ENCODE measurements at regions not wholly inside any gene's neighbourhood (a gene's known extent, or its start where the extent isn't known, plus 50 kb on each side); places are given as distances from the start of the nearest gene placed in this dataset.

DNA sequence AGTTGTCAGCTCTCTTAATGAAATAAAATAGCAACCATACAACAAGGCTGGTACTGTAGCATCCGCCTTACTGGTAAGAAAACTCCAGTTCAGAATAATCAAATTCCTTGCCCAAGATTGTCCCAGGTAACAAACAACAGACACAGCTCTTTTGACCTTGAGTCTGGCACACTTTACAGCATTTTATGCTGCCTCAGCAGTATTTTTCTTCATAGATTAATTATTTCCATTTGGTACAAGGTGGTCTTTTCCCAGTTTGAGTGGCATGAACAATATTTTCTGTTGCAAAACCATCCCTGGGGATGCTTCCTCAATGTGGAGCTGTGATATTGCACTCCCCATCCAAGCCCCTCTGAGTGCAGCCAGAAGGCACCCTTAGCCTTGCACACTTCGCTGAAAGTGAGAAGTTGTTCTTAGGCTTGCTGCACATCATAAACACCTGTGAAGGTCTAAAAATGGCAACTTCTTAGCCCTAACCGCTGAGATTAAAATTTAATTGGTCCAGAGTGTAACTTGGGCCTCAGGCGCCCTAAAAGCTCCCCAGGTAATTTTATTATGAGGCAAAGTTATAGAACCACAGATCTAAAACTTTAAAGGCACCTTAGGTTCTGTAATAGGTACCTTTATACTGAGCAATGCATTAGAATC, 523.3 kb downstream of the CMPK2 start:
- DNase-seq: no peak
- H3K4me1 ChIP-seq: no peaks in the 10 kb centered on the region
- intact Hi-C loops (cut with DNase I; ENCODE audit: low total_unique reads): no loop called here
- H3K27me3 ChIP-seq: no peaks in the 10 kb centered on the region
- no peaks in the 10 kb centered on the region for H3K9me3 ChIP-seq
- H3K4me3 ChIP-seq: no peak overlapping the region
- no peaks in the 10 kb centered on the region for H3K36me3 ChIP-seq
- H3K27ac ChIP-seq: no peak overlapping the region
- 88 to 92% (median 89%) methylated on average over 4 of the region's 4 CpGs for WGBS, 5 donors
- TF ChIP-seq EP300 (IDR thresholded peaks at IDR 0.05) (no peak), POLR2AphosphoS5 (IDR thresholded peaks at IDR 0.05) (no peak), POLR2A (IDR thresholded peaks at IDR 0.05) (no peak)
- TF ChIP-seq, protein P1, sequence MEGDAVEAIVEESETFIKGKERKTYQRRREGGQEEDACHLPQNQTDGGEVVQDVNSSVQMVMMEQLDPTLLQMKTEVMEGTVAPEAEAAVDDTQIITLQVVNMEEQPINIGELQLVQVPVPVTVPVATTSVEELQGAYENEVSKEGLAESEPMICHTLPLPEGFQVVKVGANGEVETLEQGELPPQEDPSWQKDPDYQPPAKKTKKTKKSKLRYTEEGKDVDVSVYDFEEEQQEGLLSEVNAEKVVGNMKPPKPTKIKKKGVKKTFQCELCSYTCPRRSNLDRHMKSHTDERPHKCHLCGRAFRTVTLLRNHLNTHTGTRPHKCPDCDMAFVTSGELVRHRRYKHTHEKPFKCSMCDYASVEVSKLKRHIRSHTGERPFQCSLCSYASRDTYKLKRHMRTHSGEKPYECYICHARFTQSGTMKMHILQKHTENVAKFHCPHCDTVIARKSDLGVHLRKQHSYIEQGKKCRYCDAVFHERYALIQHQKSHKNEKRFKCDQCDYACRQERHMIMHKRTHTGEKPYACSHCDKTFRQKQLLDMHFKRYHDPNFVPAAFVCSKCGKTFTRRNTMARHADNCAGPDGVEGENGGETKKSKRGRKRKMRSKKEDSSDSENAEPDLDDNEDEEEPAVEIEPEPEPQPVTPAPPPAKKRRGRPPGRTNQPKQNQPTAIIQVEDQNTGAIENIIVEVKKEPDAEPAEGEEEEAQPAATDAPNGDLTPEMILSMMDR (IDR thresholded peaks at IDR 0.05): no peak

DNA sequence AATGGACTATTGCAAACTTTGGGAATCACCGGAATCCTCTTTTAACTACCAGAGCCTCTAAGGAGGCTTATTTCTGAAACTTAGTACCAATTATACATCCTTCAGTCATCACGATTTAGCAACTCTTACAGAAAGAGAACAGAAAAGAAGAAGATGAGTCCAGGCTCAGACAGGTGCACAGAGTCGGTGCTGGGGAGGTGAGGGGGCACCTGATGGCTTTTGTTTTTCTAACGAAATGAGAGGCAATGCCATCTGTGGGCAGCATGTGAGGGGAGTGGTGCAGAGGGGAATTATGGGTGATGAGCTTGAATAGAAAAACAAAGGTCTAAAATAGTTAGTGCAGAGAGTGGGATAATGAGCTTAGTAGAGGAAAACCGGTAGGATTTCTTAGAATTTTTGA, 522.6 kb downstream of the CMPK2 start:
- H3K4me1 ChIP-seq: no peaks in the 10 kb centered on the region
- H3K36me3 ChIP-seq: no peaks in the 10 kb centered on the region
- intact Hi-C loops (cut with DNase I; ENCODE audit: low total_unique reads): no loop called here
- no peak overlapping the region for H3K27ac ChIP-seq
- no peaks in the 10 kb centered on the region for H3K9me3 ChIP-seq
- no peak for DNase-seq
- no peak overlapping the region for H3K4me3 ChIP-seq
- TF ChIP-seq POLR2A (IDR thresholded peaks at IDR 0.05) (no peak), EP300 (IDR thresholded peaks at IDR 0.05) (no peak)
- TF ChIP-seq, protein P1 (IDR thresholded peaks at IDR 0.05): no peak
- no peaks in the 10 kb centered on the region for H3K27me3 ChIP-seq
- WGBS, 5 donors: 85 to 92% (median 88%) methylated on average over 5 of the region's 5 CpGs

DNA sequence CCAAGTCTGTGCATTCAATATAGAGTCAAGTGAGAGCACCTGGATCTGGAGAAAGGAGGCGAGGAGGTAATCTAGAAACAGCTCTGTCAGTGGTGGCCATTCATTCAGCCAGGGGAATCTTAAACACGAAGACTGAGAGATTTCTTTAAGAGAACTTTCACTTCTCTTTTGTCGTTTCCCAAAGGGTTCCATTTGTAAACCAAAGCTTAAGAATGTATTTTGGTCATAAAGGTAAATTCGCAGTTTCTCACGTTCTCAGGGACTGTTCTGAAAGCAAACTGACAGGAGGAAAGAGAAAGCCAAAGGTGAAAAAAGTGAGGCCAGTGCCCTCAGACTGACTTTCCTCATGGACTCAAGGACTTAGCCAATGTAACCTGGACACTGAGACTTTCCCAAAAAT, 513.5 kb downstream of the CMPK2 start:
- Histone ChIP-seq H3K36me3 (no peaks in the 10 kb centered on the region), H3K27me3 (no peaks in the 10 kb centered on the region), H3K27ac (no peak overlapping the region), H3K4me1 (no peaks in the 10 kb centered on the region), H3K9me3 (no peaks in the 10 kb centered on the region), H3K4me3 (no peak overlapping the region)
- intact Hi-C loops (cut with DNase I; ENCODE audit: low total_unique reads): loop anchor here (10.0 kb wide), 1 partner anchor 423 kb away; no protein-coding TSS in a partner anchor
- WGBS, 5 donors: 66 to 89% (median 69%) methylated on average over 5 of the region's 5 CpGs
- TF ChIP-seq POLR2A (IDR thresholded peaks at IDR 0.05): no peak
- TF ChIP-seq, protein P1 (IDR thresholded peaks at IDR 0.05): no peak
- TF ChIP-seq EP300 (IDR thresholded peaks at IDR 0.05): no peak
- TF ChIP-seq POLR2AphosphoS5 (IDR thresholded peaks at IDR 0.05): no peak
- DNase-seq: no peak

DNA sequence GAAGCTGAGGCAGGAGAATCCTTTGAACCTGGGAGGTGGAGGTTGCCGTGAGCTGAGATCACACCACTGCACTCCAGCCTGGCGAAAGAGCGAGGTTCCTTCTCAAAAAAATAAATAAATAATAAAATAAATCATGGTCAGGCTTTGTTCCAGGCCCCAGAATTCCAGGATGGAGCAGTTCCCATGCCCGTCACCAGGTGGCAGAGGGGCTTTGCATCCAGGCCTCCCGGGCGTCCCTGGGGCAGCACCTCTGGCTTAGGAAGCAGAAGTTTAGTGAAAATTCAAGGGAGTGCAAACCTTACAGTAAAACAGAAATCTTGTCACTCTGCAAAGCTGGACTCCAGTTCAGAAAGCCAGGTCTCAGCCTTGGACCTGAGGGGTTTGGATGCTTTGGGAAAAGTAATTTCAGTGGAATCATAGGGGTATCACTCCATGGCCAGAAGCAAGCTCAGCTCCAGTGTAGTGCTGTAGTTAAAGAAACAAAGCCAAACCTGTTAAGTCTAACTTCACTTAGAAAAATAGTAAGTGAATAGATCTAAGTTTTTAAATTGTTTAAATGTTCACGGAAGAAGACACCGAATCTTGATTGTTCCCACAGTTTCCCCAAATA, 512.7 kb downstream of the CMPK2 start:
- H3K4me1 ChIP-seq: no peaks in the 10 kb centered on the region
- H3K27ac ChIP-seq: no peak overlapping the region
- no peaks in the 10 kb centered on the region for H3K27me3 ChIP-seq
- TF ChIP-seq, protein P1 (IDR thresholded peaks at IDR 0.05): peak in 5 of 7 experiments; percentile 47 to 69 (median 63)
- TF ChIP-seq POLR2AphosphoS5 (IDR thresholded peaks at IDR 0.05) (no peak), EP300 (IDR thresholded peaks at IDR 0.05) (no peak), POLR2A (IDR thresholded peaks at IDR 0.05) (no peak)
- no peaks in the 10 kb centered on the region for H3K36me3 ChIP-seq
- intact Hi-C loops (cut with DNase I; ENCODE audit: low total_unique reads): loop anchor here (10.0 kb wide), 1 partner anchor 422 kb away; no protein-coding TSS in a partner anchor
- DNase-seq: peak; percentile 71 to 73
- H3K4me3 ChIP-seq: no peak overlapping the region
- 35 to 51% (median 40%) methylated on average over 8 of the region's 8 CpGs for WGBS, 5 donors
- H3K9me3 ChIP-seq: no peaks in the 10 kb centered on the region
